ENCODE measurements at regions not wholly inside any gene's neighbourhood (a gene's known extent, or its start where the extent isn't known, plus 50 kb on each side); places are given as distances from the start of the nearest gene placed in this dataset.

- TF ChIP-seq POLR2A (IDR thresholded peaks at IDR 0.05; ENCODE audit: low read depth) = no peak
- TF ChIP-seq CTCF (IDR thresholded peaks at IDR 0.05) = no peak
Observed at GRCh38 chr13:50617134-50617721, 226.3 kb downstream of the DLEU7 start.

Data from esophagus muscularis mucosa (tissue), 3 donors.